GM21717 (cell line): ENCODE measurements at regions not wholly inside any gene's neighbourhood (a gene's known extent, or its start where the extent isn't known, plus 50 kb on each side); places are given as distances from the start of the nearest gene placed in this dataset.

Source experiments
- ATAC-seq: cut with Tn5 transposase; IDR thresholded peaks from one replicate; pipeline ENCODE4 v1.9.1; 2021; ENCODE audit warnings: mild to moderate bottlenecking, moderate library complexity; ENCODE audit not compliant: unreplicated experiment

- no peak for ATAC-seq
These were observed 1281.8 kb upstream of the MAP3K7 start for GRCh38 chr6:91868539-91869202.

GRCh38 chr6:91865889-91866288 lies 1279.0 kb upstream of the MAP3K7 start:
- ATAC-seq: no peak

- ATAC-seq: no peak
These were observed 1278.0 kb upstream of the MAP3K7 start for GRCh38 chr6:91864911-91865310.

GRCh38 chr6:91860541-91861335 lies 1273.9 kb upstream of the MAP3K7 start:
- ATAC-seq: no peak

- ATAC-seq: no peak
These were observed 1265.4 kb upstream of the MAP3K7 start for GRCh38 chr6:91852252-91852651.

- no peak for ATAC-seq
These were observed 1247.9 kb upstream of the MAP3K7 start for GRCh38 chr6:91834813-91835212.

GRCh38 chr6:91827151-91827550 lies 1240.3 kb upstream of the MAP3K7 start:
- no peak for ATAC-seq

- ATAC-seq: no peak
These were observed 1239.3 kb upstream of the MAP3K7 start for GRCh38 chr6:91826128-91826527.

- no peak for ATAC-seq
These were observed 1237.5 kb upstream of the MAP3K7 start for GRCh38 chr6:91824331-91824730.

GRCh38 chr6:91822581-91822980 lies 1235.7 kb upstream of the MAP3K7 start:
- no peak for ATAC-seq

- no peak for ATAC-seq
These were observed 1229.5 kb upstream of the MAP3K7 start for GRCh38 chr6:91816335-91816734.

- ATAC-seq: no peak
These were observed 1226.8 kb upstream of the MAP3K7 start for GRCh38 chr6:91813641-91814040.

GRCh38 chr6:91812596-91813274 lies 1225.9 kb upstream of the MAP3K7 start:
- no peak for ATAC-seq

GRCh38 chr6:91804981-91805380 lies 1218.1 kb upstream of the MAP3K7 start:
- no peak for ATAC-seq

GRCh38 chr6:91802431-91802830 lies 1215.6 kb upstream of the MAP3K7 start:
- ATAC-seq: no peak

- ATAC-seq: no peak
These were observed 1209.7 kb upstream of the MAP3K7 start for GRCh38 chr6:91796603-91797002.

GRCh38 chr6:91788501-91788900 lies 1201.6 kb upstream of the MAP3K7 start:
- no peak for ATAC-seq

GRCh38 chr6:91786474-91787184 lies 1199.8 kb upstream of the MAP3K7 start:
- no peak for ATAC-seq

- ATAC-seq: no peak
These were observed 1195.9 kb upstream of the MAP3K7 start for GRCh38 chr6:91782802-91783201.

- ATAC-seq: no peak
These were observed 1195.1 kb upstream of the MAP3K7 start for GRCh38 chr6:91781946-91782345.

- ATAC-seq: no peak
These were observed 1193.4 kb upstream of the MAP3K7 start for GRCh38 chr6:91780270-91780669.
